HG03378 (cell line): ENCODE measurements at regions not wholly inside any gene's neighbourhood (a gene's known extent, or its start where the extent isn't known, plus 50 kb on each side); places are given as distances from the start of the nearest gene placed in this dataset.
"Not testable (repeated sequence)": the region's sequence is repeated elsewhere in the genome, so short reads cannot be mapped to it uniquely, and the experiment has no call there.

Source experiments
- ATAC-seq: cut with Tn5 transposase; IDR thresholded peaks from one replicate; pipeline ENCODE4 v1.9.1; 2021; ENCODE audit warnings: mild to moderate bottlenecking, moderate library complexity; ENCODE audit not compliant: unreplicated experiment

GRCh38 chr3:163362151-163362550 lies 1716.1 kb downstream of the SI start:
- no peak for ATAC-seq

GRCh38 chr3:163361357-163361878 lies 1716.9 kb downstream of the SI start:
- not testable (repeated sequence) for ATAC-seq

GRCh38 chr3:163347944-163348343 lies 1730.4 kb downstream of the SI start:
- ATAC-seq, result no peak

- no peak for ATAC-seq
Measured at GRCh38 chr3:163335429-163335828, 1742.9 kb downstream of the SI start.

- ATAC-seq, result no peak
Measured at GRCh38 chr3:163328680-163329079, 1749.6 kb downstream of the SI start.

GRCh38 chr3:163327086-163327485 lies 1751.2 kb downstream of the SI start:
- ATAC-seq, result no peak

- no peak for ATAC-seq
Measured at GRCh38 chr3:163315786-163316185, 1762.5 kb downstream of the SI start.

GRCh38 chr3:163306405-163306804 lies 1771.9 kb downstream of the SI start:
- ATAC-seq, result no peak

- ATAC-seq, result no peak
Measured at GRCh38 chr3:163273694-163274093, 1777.1 kb downstream of the OTOL1 start.

- ATAC-seq, result no peak
Measured at GRCh38 chr3:163266731-163267130, 1770.1 kb downstream of the OTOL1 start.

GRCh38 chr3:163261618-163262017 lies 1765.0 kb downstream of the OTOL1 start:
- ATAC-seq, result no peak

- no peak for ATAC-seq
Measured at GRCh38 chr3:163261056-163261455, 1764.4 kb downstream of the OTOL1 start.

- no peak for ATAC-seq
Measured at GRCh38 chr3:163218336-163218735, 1721.7 kb downstream of the OTOL1 start.

GRCh38 chr3:163213838-163214237 lies 1717.2 kb downstream of the OTOL1 start:
- ATAC-seq, result no peak

- no peak for ATAC-seq
Measured at GRCh38 chr3:163196815-163197374, 1700.3 kb downstream of the OTOL1 start.

GRCh38 chr3:163196245-163196644 lies 1699.6 kb downstream of the OTOL1 start:
- ATAC-seq, result no peak

GRCh38 chr3:163185721-163186350 lies 1689.2 kb downstream of the OTOL1 start:
- ATAC-seq, result no peak

- ATAC-seq, result no peak
Measured at GRCh38 chr3:163175970-163176369, 1679.4 kb downstream of the OTOL1 start.

GRCh38 chr3:163172513-163172912 lies 1675.9 kb downstream of the OTOL1 start:
- ATAC-seq, result not testable (repeated sequence)

GRCh38 chr3:163166197-163166596 lies 1669.6 kb downstream of the OTOL1 start:
- no peak for ATAC-seq

- no peak for ATAC-seq
Measured at GRCh38 chr3:163159306-163159705, 1662.7 kb downstream of the OTOL1 start.

- no peak for ATAC-seq
Measured at GRCh38 chr3:163139600-163139999, 1643.0 kb downstream of the OTOL1 start.

GRCh38 chr3:163138258-163138657 lies 1641.7 kb downstream of the OTOL1 start:
- no peak for ATAC-seq
